ENCODE measurements at regions not wholly inside any gene's neighbourhood (a gene's known extent, or its start where the extent isn't known, plus 50 kb on each side); places are given as distances from the start of the nearest gene placed in this dataset.
"Not testable (repeated sequence)": the region's sequence is repeated elsewhere in the genome, so short reads cannot be mapped to it uniquely, and the experiment has no call there.

GRCh38 chr10:46816126-46816525 lies 95.1 kb upstream of the PTPN20 start:
- BruUV-seq (replicated peaks); H3K4me1 ChIP-seq (ENCODE audit: insufficient read depth, low read length, poor library complexity, severe bottlenecking): not testable (repeated sequence)

GRCh38 chr10:46840393-46841050 lies 70.7 kb upstream of the PTPN20 start:
- H3K27me3 ChIP-seq (replicated peaks; ENCODE audit: insufficient read depth, low read depth, low read length, poor library complexity); CTCF ChIA-PET; H3K4me3 ChIP-seq (ENCODE audit: low read depth, low read length, poor library complexity, severe bottlenecking); POLR2A ChIA-PET (ENCODE audit: low non-redundant PET); H3K36me3 ChIP-seq (ENCODE audit: insufficient read depth, low read length, poor library complexity, severe bottlenecking); H3K4me1 ChIP-seq (ENCODE audit: insufficient read depth, low read length, poor library complexity, severe bottlenecking); H3K27ac ChIP-seq (ENCODE audit: low read depth, low read length, poor library complexity, severe bottlenecking); H3K9me3 ChIP-seq (ENCODE audit: low read depth, low read length, poor library complexity, severe bottlenecking); BruUV-seq (replicated peaks); intact Hi-C loops (cut with micrococcal nuclease; ENCODE audit: unreplicated experiment); DNase-seq (ENCODE audit: low spot score): not testable (repeated sequence)

More at GRCh38 chr10:46816126-46816525, 95.1 kb upstream of the PTPN20 start:
- H3K9me3 ChIP-seq (ENCODE audit: low read depth, low read length, poor library complexity, severe bottlenecking); intact Hi-C loops (cut with micrococcal nuclease; ENCODE audit: unreplicated experiment); CTCF ChIA-PET; POLR2A ChIA-PET (ENCODE audit: low non-redundant PET); H3K27me3 ChIP-seq (replicated peaks; ENCODE audit: insufficient read depth, low read depth, low read length, poor library complexity); H3K27ac ChIP-seq (ENCODE audit: low read depth, low read length, poor library complexity, severe bottlenecking); H3K4me3 ChIP-seq (ENCODE audit: low read depth, low read length, poor library complexity, severe bottlenecking); DNase-seq (ENCODE audit: low spot score); H3K36me3 ChIP-seq (ENCODE audit: insufficient read depth, low read length, poor library complexity, severe bottlenecking): not testable (repeated sequence)

- POLR2A ChIA-PET (ENCODE audit: low non-redundant PET); H3K27ac ChIP-seq (ENCODE audit: low read depth, low read length, poor library complexity, severe bottlenecking); BruUV-seq (replicated peaks); H3K9me3 ChIP-seq (ENCODE audit: low read depth, low read length, poor library complexity, severe bottlenecking); H3K4me3 ChIP-seq (ENCODE audit: low read depth, low read length, poor library complexity, severe bottlenecking); H3K36me3 ChIP-seq (ENCODE audit: insufficient read depth, low read length, poor library complexity, severe bottlenecking); DNase-seq (ENCODE audit: low spot score); CTCF ChIA-PET; H3K4me1 ChIP-seq (ENCODE audit: insufficient read depth, low read length, poor library complexity, severe bottlenecking); H3K27me3 ChIP-seq (replicated peaks; ENCODE audit: insufficient read depth, low read depth, low read length, poor library complexity); intact Hi-C loops (cut with micrococcal nuclease; ENCODE audit: unreplicated experiment): not testable (repeated sequence)
Observed at GRCh38 chr10:46841051-46841593, 70.1 kb upstream of the PTPN20 start.

GRCh38 chr10:46845194-46845593 lies 66.0 kb upstream of the PTPN20 start:
- H3K27me3 ChIP-seq (replicated peaks; ENCODE audit: insufficient read depth, low read depth, low read length, poor library complexity); H3K36me3 ChIP-seq (ENCODE audit: insufficient read depth, low read length, poor library complexity, severe bottlenecking); H3K27ac ChIP-seq (ENCODE audit: low read depth, low read length, poor library complexity, severe bottlenecking); H3K4me3 ChIP-seq (ENCODE audit: low read depth, low read length, poor library complexity, severe bottlenecking); H3K9me3 ChIP-seq (ENCODE audit: low read depth, low read length, poor library complexity, severe bottlenecking); H3K4me1 ChIP-seq (ENCODE audit: insufficient read depth, low read length, poor library complexity, severe bottlenecking); BruUV-seq (replicated peaks); POLR2A ChIA-PET (ENCODE audit: low non-redundant PET); CTCF ChIA-PET; DNase-seq (ENCODE audit: low spot score); intact Hi-C loops (cut with micrococcal nuclease; ENCODE audit: unreplicated experiment): not testable (repeated sequence)

GRCh38 chr10:46845640-46846039 lies 65.6 kb upstream of the PTPN20 start:
- CTCF ChIA-PET; DNase-seq (ENCODE audit: low spot score); H3K27me3 ChIP-seq (replicated peaks; ENCODE audit: insufficient read depth, low read depth, low read length, poor library complexity); H3K4me3 ChIP-seq (ENCODE audit: low read depth, low read length, poor library complexity, severe bottlenecking); H3K27ac ChIP-seq (ENCODE audit: low read depth, low read length, poor library complexity, severe bottlenecking); BruUV-seq (replicated peaks); intact Hi-C loops (cut with micrococcal nuclease; ENCODE audit: unreplicated experiment); POLR2A ChIA-PET (ENCODE audit: low non-redundant PET); H3K9me3 ChIP-seq (ENCODE audit: low read depth, low read length, poor library complexity, severe bottlenecking); H3K36me3 ChIP-seq (ENCODE audit: insufficient read depth, low read length, poor library complexity, severe bottlenecking); H3K4me1 ChIP-seq (ENCODE audit: insufficient read depth, low read length, poor library complexity, severe bottlenecking): not testable (repeated sequence)

- H3K27ac ChIP-seq (ENCODE audit: low read depth, low read length, poor library complexity, severe bottlenecking); CTCF ChIA-PET; H3K9me3 ChIP-seq (ENCODE audit: low read depth, low read length, poor library complexity, severe bottlenecking); BruUV-seq (replicated peaks); H3K4me1 ChIP-seq (ENCODE audit: insufficient read depth, low read length, poor library complexity, severe bottlenecking); POLR2A ChIA-PET (ENCODE audit: low non-redundant PET); H3K4me3 ChIP-seq (ENCODE audit: low read depth, low read length, poor library complexity, severe bottlenecking); H3K36me3 ChIP-seq (ENCODE audit: insufficient read depth, low read length, poor library complexity, severe bottlenecking); H3K27me3 ChIP-seq (replicated peaks; ENCODE audit: insufficient read depth, low read depth, low read length, poor library complexity); DNase-seq (ENCODE audit: low spot score); intact Hi-C loops (cut with micrococcal nuclease; ENCODE audit: unreplicated experiment): not testable (repeated sequence)
Observed at GRCh38 chr10:46860753-46861152, 50.5 kb upstream of the PTPN20 start.
